ENCODE measurements at regions not wholly inside any gene's neighbourhood (a gene's known extent, or its start where the extent isn't known, plus 50 kb on each side); places are given as distances from the start of the nearest gene placed in this dataset.
A peak's percentile ranks its signal among the peaks of the same experiment; 100 is the strongest.
"Not testable (repeated sequence)": the region's sequence is repeated elsewhere in the genome, so short reads cannot be mapped to it uniquely, and the experiment has no call there.

DNA sequence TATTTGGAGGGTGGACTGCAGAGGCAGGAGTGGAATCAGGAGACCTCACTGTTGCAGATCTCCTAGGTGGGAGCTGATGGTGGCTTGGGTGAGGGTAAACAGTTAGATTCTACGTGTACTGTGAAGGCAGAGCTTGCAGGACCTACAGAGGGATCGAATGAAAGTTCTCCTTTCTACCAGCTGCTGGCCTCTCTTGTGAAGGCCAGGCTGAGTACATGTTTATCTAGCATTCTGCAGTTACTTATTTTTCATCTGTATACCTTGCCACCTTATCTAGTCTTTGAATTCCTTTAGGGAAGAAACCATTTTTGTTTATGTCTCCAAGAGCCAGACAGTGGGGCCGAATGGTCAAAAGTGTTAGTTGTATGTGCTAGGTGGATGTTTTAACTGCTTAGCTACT is 57.6 kb downstream of the PTTG1 start:
- DNase-seq, result no peak

DNA sequence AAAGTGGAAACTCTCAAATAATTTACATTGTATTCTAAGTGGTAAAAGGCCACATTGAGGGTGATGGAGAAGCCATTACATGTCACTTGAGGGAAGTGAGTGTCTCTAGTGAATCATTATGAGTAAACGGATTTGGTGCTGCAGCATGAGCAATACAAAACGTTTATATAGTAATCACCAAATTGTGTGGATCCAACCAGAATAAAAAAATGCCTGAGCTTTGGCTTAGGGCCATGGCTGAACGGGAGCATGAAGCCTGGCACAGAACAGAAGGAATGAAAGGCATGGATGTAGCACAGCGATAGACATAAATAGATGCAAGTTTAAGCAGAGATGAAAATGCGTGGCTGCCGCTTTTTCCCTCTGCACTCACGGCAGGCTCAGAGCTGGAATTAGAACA is 58.3 kb downstream of the PTTG1 start:
- no peak for DNase-seq

DNA sequence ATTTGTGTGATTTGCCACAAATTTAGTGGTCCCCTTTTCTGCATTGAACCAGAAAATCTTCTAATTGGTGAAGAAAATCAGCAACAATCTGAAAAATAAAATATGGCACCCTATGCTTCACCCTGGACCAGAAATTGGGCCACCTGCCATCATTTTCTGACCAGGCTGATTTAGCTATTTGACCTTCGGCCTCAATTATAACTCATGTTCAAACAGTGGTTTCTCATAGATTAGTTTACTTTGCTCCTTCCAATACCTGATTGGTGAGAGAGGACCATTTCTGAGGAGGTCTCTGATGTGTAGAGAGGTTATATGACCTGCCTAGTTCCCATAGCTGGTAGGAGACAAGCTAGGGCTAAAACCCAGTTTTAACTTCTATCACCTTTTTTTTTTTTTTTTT is 59.0 kb downstream of the PTTG1 start:
- DNase-seq, result no peak

DNA sequence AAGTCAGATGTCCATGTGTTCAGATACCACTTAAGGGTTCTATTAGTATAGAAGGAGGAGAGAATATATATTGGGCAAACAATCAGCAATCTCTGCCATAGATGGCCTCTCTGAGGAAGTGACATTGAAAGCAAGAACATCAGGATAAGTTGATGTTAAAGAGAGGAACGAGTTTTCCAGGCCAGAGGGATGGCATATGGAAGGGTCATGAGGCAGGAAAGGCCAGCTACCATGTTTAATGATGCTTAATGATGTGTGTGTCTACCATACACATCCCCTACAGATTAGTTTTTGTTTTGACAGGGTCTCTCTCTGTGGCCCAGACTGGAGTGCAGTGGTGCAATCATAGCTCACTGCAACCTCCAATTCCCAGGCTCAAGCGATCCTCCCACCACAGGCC is 63.0 kb downstream of the PTTG1 start:
- DNase-seq, result no peak

DNA sequence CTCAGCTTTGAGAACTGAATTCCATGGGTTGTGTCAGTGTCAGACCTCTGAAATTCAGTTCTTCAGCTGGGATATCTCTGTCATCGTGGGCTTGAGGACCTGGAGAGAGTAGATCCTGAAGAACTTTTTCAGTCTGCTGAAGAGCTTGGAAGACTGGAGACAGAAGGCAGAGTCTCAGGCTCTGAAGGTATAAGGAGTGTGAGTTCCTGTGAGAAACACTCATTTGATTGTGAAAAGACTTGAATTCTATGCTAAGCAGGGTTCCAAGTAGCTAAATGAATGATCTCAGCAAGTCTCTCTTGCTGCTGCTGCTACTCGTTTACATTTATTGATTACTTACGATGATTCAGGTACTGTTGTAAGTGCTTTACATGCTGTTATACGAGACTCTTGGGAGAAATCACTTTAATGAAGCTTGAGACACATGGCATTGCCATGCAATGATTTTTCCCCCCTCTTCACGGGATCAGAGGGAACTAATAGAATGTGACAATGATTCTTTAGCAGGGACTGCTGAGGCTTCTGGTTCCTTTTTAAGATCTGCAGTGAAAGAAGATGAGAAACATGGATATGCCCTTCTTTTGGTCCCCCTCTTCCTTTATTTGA is 63.8 kb downstream of the PTTG1 start:
- no peak for DNase-seq

DNA sequence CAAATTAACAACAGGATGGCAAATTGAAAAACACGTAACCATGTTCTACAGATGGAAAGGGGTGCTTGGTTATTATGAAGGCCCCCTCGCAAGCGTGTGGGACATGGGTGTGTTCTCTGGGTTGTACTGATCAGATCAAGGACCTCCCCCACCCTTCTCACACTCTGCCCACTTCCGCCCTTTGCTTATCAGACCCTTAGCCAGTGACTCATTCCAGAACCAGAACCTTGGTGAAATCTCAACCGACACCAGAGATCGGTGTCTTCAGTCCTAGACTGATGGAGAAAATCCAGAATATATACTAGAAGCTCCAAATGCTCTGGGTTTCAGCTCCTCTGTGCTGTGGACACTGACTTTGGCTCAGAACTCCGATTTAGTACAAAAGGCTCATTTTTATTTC is 64.9 kb downstream of the PTTG1 start:
- DNase-seq, result peak; percentile 58

DNA sequence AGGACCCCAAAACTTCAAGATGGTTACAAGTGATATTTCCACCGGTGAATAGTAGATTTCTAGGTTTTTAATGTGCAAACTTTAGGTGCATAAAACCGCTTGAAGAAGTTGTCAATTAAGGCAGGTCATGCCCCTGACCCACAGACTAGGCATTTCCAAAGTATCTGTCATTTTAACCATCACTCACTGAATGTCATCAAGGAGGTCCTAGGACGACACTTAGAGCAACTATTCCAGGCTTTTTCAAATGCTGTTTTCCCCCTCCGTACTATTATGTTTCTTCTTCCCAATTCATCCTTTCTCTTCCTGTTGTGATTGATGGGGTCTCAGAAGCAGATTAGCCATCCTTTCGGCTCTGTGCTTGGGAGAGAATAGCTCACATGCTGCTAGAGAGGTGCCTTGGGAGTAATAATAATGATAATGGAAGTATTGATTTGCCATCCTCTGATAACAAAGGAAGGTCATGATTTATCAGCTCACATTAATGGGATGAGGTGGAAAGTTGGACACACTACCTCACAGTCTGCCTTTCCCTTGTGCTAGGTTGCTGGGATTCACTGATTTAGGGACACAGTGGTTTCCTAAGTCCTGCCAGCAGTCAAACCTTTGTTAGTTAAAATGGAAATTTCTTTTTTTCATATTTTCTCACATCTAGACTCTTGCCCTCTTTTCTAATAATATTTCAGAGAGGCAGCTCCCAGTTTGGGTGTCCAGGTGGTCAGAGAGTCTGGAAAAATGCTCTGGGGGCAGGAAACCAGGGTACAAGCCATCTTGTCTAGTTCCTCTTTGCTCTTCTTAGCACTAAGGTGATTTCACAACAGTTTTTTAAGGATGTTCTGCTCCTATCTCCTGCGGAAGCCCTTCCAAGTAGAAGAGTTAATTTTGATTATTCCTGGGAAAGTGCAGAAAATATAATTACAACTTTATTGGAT is 67.0 kb downstream of the PTTG1 start:
- no peak for DNase-seq

DNA sequence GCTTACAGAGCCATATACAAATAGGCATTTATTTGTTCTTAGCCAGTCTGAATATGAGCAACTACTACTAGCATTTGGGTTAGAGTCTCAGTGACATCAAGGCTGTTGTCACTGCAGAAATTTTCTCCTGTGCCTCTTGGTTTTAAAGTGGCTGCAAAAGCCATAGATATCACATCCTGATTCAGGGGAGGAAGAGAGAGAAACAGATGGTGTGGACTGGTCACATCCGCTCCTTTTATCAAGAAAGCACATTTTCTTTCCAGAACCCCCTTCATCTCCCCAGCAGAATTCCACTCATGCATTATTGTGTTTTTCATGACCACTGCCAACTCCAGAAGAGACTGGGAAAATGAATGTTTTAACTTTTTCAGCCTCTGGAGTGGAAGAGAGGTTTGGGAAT is 69.8 kb downstream of the PTTG1 start:
- no peak for DNase-seq

DNA sequence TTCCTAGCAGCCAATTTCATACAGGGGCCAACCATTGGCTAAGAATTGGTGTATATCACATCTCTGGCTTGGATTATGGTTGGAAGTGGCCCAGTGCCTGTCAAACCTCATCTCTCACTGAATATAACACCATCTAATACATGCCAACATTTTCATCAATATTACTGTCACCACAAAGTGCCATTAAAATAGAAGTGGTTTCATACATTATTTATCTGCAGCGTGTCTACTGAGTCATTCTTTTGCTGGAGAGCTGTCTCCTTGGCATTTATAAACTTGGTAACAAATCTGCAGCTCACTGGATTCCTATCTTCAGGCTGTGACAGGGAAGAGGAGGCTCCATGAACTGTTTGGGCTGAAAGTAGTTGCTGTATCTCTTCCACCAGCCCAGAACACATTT is 70.9 kb downstream of the PTTG1 start:
- no peak for DNase-seq

DNA sequence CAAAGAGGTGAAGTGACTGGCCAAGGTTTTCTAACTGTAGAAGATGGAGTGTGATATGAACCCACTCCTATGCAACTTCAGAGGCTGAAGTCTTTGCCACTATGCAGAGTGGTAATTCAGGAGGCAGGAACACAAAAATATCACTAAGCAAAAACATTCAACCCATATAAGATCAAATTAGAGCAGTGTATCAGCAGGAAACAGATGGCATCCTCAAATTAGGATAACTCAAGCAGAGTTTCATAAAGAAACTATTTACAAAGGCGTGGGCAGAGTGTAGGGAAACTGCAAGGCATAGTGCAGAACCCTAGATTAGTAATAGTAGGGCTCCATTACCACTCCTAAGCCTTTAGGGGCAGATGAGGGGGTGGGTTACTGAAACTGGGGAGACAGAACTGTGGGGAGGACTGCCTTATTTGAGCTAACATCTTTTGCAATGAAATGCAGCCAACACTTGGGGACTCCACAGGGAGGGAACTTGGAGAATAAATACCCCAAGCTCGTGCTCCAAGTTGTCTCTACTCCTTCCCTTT is 72.2 kb downstream of the PTTG1 start:
- no peak for DNase-seq

DNA sequence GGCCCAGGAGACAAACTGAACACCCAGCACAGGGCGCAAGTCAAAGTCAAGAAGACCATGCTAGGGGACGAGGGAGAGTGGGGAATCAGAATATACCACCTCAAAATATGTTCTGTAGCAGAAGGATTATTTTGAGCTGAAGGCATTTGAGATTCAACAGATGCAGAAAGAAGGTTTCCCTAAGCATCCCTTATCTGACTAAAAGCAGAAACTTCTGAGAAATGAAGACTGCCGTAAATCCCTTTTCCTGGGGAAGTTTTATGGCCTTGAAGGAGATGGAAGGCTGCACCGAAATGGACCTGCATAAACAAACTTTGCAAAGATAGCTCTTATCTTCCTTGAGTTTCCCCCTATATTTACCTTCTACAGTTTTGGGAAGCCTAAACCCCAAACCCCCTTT is 72.8 kb downstream of the PTTG1 start:
- no peak for DNase-seq

DNA sequence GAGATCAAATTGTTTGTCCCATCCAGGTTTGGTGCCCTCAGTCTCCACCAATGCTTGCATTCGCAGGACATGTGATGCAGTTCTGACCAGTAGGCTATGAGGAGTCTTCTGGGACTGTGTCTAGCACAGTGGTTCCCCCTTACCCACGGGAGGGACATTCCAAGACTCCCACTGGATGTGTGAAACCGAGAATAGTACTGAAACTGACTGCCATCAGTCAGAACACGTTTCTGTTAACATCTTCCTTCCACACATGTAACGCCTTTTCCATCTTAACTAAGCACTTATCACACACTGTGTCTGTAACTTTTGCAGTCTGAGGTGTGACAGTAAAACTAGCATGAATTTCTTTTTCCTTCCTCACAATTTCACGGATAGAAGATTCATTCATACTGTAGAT is 74.7 kb downstream of the PTTG1 start:
- DNase-seq, result peak; percentile 27

DNA sequence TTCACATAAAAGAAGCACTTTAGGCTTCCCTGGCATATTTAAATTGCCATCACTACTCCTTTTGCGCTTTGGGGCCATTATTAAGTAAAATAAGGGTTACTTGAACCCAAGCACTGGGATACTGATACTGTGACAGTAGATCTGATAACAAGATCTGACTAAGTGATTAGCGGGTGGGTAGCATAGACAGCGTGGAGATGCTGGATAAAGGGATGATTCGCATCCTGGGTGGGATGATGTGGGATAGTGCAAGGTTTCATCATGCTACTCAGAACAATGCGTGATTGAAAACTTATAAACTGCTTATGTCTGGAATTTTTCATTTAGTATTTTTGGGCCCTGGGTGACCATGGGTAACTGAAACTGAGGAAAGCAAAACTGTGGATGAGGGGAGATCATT is 75.1 kb downstream of the PTTG1 start:
- peak; percentile 18 for DNase-seq

DNA sequence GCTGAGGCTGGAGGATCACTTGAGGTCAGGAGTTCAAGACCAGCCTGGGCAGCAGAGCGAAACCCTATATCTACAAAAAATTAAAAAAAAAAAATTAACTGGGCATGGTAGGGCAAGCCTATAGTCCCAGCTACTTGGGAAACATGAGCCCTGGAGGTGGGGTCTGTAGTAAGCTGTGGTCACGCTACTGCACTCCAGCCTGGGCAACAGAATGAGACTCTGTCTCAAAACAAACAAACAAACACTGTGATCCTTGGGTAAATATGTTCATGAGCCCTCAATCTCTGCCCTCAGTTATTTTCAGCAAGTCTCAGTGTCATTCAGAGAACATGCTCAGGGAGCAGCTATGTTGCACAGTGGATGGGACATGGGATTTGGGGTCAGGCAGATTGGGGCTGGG is 76.2 kb downstream of the PTTG1 start:
- DNase-seq, result no peak

DNA sequence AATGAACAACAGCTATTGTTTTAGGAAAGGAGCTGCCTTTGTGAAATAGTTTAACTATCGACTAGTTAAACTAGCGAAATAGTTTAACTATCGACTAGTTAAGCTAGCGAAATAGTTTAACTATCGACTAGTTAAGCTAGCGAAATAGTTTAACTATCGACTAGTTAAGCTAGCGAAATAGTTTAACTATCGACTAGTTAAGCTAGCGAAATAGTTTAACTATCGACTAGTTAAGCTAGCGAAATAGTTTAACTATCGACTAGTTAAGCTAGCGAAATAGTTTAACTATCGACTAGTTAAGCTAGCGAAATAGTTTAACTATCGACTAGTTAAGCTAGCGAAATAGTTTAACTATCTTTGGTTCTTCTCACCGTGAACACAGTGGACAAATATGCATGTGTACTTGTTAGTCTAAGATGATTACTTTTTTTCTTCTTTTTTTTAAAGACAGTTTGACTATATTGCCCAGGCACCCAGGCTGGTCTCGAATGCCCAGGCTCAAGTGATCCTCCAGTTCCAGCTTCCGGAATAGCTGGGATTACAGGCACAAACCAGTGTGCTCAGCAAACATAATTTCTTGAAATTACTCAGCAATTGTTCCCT is 76.9 kb downstream of the PTTG1 start:
- not testable (repeated sequence) for DNase-seq

DNA sequence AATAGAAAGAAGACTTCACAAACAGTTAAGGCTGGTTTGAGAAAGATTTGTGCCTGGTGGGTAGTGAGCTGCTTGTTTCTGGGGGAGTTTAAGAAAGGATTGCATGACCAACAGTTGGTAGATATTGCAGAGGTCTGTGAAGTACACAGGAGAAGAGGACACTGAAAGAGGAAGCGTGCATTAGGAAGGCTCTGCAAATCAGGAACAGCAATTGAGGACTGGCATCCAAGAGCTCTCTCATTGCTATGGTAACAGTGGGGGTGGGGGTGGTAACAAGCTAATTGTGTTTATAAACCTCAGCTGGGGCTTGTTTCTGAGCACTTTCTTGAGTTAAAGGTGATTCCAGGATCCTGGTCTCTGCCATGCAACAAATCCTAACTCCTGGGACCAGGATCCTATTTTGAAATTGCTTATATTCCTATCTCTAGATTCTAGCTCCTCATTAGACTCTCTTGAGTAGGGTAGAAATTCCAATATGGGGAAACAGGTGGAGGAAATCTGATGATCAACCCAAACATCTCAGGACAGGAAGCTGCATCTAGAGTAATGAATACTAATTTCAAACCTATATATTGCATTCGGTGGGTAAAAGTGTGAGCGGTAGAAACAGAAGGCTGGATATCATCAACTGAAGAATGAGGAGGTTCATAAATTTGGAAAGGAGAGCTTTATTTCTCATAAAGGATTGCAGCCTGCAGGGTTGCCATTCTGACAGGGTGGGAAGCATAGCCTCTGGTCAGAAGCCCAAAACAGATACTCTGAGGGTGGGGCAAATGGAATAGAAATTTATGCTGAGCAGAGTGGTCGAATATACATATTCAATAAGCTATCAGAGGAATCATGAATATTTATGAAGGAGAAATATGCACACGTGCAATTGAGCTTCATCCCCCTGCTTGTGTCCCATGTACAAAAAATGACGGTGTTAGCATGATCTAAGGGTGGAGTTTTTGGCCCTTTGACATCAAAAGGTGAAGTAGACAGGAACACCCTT is 79.4 kb downstream of the PTTG1 start:
- no peak for DNase-seq

DNA sequence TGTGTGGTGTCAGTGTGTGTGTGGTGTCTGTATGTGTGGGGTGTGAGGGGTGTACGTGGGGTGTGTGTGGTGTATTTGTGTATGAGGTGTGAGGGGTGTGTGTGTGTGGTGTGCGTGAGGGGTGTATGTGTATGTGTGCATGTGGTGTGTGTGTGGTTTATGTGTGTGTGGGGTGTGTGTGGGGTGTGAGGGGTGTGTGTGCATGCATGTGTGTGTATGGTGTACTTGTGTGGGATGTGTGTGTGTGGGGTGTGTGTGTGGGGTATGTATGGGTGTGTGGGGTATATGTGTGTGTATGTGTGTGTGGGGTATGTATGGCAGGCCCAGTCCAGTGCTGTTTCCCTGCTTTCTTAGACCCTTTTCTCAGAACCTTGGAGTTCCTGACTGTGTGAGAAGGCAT is 83.3 kb downstream of the PTTG1 start:
- no peak for DNase-seq

DNA sequence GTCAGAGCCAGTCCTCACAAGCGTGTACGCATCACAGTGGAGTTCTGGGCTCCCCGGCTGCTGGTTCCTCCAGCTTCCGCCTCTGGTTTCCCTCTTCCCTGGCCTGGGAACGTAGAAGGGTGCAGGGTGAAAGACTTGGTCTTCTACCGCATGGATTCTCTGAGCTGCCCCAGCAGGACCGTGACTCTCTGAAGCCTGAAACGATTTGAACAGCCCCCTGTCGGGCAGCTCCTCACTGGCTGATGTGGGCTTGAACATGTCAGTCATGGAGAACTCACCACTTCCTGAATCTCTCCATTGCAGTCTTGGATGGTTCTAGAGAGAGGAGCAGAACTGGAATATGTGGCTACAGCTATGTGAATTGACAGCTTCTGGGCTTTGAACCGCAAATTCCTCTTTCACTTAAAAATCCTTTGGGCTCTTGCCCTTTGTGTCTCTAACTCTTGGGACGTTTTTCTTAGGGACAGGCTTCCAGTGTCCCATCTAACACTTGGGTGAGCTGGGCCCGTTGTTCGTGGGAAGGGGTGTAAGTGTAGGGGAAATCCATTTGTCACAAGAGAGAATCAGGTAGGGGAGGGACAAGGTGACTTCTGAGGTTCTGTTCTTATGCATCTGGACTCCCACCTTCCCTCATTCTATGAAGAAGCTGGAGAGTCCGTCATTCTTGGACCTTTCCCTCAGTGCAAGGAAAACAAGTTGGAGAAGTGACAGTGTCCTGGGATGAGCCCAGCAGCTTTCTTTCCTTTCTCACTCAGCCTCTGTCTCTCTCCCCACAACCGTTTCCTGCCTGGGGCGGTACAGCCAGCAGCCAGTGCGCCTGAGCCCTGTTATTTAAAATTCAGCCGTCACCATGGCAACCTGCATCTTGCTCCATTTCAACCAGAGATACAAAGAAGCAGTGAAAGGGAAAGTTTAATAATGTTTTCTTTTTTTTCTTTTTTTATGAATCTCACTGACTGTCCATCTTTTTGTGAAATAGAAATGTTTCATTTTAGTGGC is 84.7 kb downstream of the PTTG1 start:
- peak; percentile 66 for DNase-seq

DNA sequence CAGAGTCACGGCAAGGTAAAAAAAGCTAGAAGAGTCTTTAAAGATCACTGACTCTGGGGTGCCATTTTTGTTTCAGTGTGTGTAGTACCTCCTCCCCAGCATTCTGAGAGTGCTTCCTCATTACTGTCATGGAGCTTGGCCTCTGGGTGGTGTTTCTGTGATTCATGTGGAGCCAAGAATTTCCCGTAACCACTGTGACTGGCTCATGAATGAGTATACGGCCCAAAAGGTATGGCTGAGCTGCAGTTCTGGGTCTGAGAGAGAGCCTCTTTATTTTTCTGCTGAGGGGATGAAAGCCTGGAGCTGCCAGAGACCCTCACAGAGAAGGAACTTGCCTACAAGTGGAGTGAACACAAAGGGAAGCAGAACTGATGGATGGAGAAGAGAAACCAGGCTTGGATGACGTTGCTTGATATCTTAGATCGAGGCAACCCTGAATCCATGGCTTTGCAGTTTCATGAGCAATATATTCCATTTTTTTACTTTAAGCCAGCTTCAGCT is 85.6 kb downstream of the PTTG1 start:
- DNase-seq, result peak; percentile 31

DNA sequence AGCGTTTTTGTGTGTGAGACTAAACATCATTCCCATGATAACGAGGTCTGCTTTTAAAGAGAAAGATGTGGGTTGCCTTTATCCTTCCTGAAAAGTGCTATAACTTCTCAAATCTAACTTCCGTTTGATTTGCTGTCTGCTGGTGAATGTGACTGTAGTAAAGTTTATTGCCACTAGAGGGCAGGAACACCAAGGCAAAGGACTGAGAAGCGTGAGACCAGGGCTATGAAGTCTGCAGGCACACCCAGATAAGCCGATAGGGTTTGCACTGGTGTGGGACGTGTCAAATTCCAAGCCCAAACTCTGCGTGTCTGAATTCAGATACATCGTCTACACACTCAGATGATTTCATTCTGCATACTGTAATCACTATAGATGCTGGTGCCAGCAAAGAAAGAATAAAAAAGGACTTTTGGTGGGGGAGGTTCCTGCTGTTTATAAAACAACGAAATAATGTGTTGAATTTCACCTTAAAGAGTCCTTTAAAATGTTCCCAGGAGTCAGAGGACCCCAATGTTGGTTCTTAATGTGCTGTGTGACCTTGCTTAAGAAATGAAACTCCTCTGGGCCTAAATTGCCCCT is 87.2 kb downstream of the PTTG1 start:
- DNase-seq, result peak; percentile 51

All from activated naive CD4-positive, alpha-beta T cell treated with Interleukin-2 at 50 U/mL for 16 hours (primary cell).